ENCODE measurements at regions not wholly inside any gene's neighbourhood (a gene's known extent, or its start where the extent isn't known, plus 50 kb on each side); places are given as distances from the start of the nearest gene placed in this dataset.

DNA sequence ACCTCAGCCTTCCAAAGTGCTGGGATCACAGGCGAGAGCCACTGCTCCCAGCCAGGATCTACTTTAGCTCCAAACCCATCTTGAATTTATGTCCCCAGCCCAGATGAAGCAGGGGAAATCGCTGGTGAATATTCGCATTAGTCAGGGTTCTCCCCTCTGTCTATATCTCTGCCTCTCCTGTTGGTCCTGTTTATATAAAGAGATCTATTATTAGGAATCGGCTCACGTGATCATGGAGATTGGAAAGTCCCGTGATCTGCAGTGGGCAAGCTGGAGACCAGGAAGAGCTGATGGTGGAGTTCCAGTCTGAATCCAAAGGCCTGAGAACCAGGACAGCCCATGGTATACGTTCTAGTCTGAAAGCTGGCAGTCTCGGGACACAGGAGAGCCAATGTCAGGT is 382.8 kb downstream of the SEC14L1 start:
- ChIA-PET CTCF (interaction anchor here in 1 of 2 donors (0.6 kb wide), 1 partner anchor 504 kb away, joined by 4 read pairs; no protein-coding TSS in a partner anchor), POLR2A (interaction anchor here in 1 of 2 donors (0.7 kb wide), 1 partner anchor 29 kb away, joined by 3 read pairs; no protein-coding TSS in a partner anchor)
- Histone ChIP-seq H3K27ac (ENCODE audit: low read length) (no peak overlapping the region), H3K4me1 (ENCODE audit: control insufficient read depth in 1 of 2, extremely low read depth in 1 of 2, insufficient read depth in 2 of 2, low read length in 2 of 2) (peaks cover 0 to 3% of the 10 kb centered on the region in 2 experiments), H3K9me3 (no peaks in the 10 kb centered on the region), H3K27me3 (replicated peaks in 1 of 2; ENCODE audit: control insufficient read depth in 2 of 2, extremely low read depth in 1 of 2, insufficient read depth in 2 of 2, low read length in 1 of 2) (peaks cover 0 to 26% of the 10 kb centered on the region in 2 experiments), H3K36me3 (ENCODE audit: control insufficient read depth in 2 of 2, extremely low read depth in 1 of 2, insufficient read depth in 1 of 2, low read length in 1 of 2) (no peaks in the 10 kb centered on the region), H3K4me3 (ENCODE audit: control insufficient read depth in 1 of 2, extremely low read depth in 1 of 2, low read length in 1 of 2) (no peak overlapping the region)
- Mint-ChIP-seq H3K36me3 (no peaks in the 10 kb centered on the region), H3K9me3 (no peaks in the 10 kb centered on the region), H3K27me3 (peaks cover 0 to 12% of the 10 kb centered on the region in 2 donors), H3K4me3 (no peak overlapping the region), H3K27ac (no peak overlapping the region), H3K4me1 (peaks cover 0 to 5% (median 0%) of the 10 kb centered on the region in 3 donors)
- WGBS (ENCODE audit: insufficient coverage): 86% methylated on average over 5 of the region's 8 CpGs
- ATAC-seq (replicated peaks in 1 of 4) (no peak), DNase-seq (no peak)

DNA sequence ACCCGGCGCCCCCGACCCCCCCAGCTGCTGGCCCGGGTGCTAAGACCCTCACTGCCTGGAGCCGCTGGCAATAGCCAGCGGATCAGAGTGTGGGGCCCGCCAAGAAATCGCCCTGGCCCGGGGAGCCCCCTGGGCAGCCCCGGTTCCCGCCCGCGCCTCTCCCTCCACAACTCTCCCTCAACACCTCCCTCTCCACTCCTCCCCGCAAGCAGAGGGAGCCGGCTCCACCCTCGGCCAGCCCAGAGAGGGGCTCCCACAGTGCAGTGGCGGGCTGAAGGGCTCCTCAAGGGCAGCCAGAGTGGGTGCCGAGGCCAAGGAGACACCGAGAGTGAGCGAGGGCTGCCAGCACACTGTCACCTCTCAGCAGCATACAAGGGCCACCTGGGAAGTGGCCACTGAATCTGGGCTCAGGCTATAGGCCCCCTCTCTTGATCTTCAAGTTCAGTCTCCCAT is 385.5 kb downstream of the SEC14L1 start:
- H3K36me3 ChIP-seq (ENCODE audit: control insufficient read depth in 2 of 2, extremely low read depth in 1 of 2, insufficient read depth in 1 of 2, low read length in 1 of 2): no peaks in the 10 kb centered on the region
- H3K4me3 ChIP-seq (ENCODE audit: control insufficient read depth in 1 of 2, extremely low read depth in 1 of 2, low read length in 1 of 2): no peak overlapping the region
- H3K27me3 ChIP-seq (replicated peaks in 1 of 2; ENCODE audit: control insufficient read depth in 2 of 2, extremely low read depth in 1 of 2, insufficient read depth in 2 of 2, low read length in 1 of 2): peaks cover 0 to 44% of the 10 kb centered on the region in 2 experiments
- peaks cover 0 to 11% (median 6%) of the 10 kb centered on the region in 3 donors for H3K4me1 Mint-ChIP-seq
- H3K4me3 Mint-ChIP-seq: no peak overlapping the region
- ATAC-seq (replicated peaks in 1 of 4): no peak
- peaks cover 0 to 11% of the 10 kb centered on the region in 2 experiments for H3K4me1 ChIP-seq (ENCODE audit: control insufficient read depth in 1 of 2, extremely low read depth in 1 of 2, insufficient read depth in 2 of 2, low read length in 2 of 2)
- no peaks in the 10 kb centered on the region for H3K9me3 Mint-ChIP-seq
- no peak overlapping the region for H3K27ac ChIP-seq (ENCODE audit: low read length)
- H3K9me3 ChIP-seq: no peaks in the 10 kb centered on the region
- H3K27ac Mint-ChIP-seq: no peak overlapping the region
- peaks cover 4 to 28% of the 10 kb centered on the region in 2 donors for H3K27me3 Mint-ChIP-seq
- ChIA-PET POLR2A (no interaction called here), CTCF (no interaction called here)
- no peak for DNase-seq
- WGBS (ENCODE audit: insufficient coverage): 80% methylated on average over 20 of the region's 20 CpGs
- H3K36me3 Mint-ChIP-seq: no peaks in the 10 kb centered on the region

DNA sequence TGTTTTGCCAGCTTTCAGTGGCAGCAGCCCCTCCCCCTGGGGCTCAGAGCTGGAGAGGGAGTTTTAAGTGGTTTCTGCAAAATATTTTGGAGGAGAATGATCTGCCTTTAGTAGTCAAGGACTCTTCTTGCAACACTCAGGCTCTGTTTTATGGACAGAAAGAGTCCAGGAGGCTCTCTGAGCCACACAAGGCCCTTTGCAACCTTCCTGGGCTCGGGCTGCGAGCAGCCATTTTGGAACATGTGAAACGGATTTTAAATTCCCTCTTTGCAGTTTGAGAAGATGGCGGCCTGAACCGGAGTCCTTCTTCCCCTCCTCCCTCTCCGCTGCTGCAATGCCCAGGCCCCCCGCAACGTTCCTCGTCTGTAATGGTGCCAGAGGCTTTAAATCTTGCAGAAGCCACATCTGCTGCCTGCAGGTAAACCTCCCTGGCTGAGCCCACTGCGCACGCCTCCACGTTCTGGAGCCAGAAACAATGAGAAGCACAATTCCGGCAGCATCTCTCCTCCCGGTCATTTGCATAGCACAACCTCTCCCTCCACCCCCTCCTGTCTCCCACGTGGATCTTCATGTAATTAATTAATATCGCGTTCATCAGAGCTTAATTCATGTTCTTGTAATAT is 386.1 kb downstream of the SEC14L1 start:
- no peaks in the 10 kb centered on the region for H3K36me3 Mint-ChIP-seq
- Histone ChIP-seq H3K9me3 (no peaks in the 10 kb centered on the region), H3K4me1 (ENCODE audit: control insufficient read depth in 1 of 2, extremely low read depth in 1 of 2, insufficient read depth in 2 of 2, low read length in 2 of 2) (peaks cover 0 to 11% of the 10 kb centered on the region in 2 experiments), H3K4me3 (ENCODE audit: control insufficient read depth in 1 of 2, extremely low read depth in 1 of 2, low read length in 1 of 2) (no peak overlapping the region), H3K36me3 (ENCODE audit: control insufficient read depth in 2 of 2, extremely low read depth in 1 of 2, insufficient read depth in 1 of 2, low read length in 1 of 2) (no peaks in the 10 kb centered on the region), H3K27ac (ENCODE audit: low read length) (no peak overlapping the region), H3K27me3 (replicated peaks in 1 of 2; ENCODE audit: control insufficient read depth in 2 of 2, extremely low read depth in 1 of 2, insufficient read depth in 2 of 2, low read length in 1 of 2) (peaks cover 0 to 47% of the 10 kb centered on the region in 2 experiments)
- H3K4me1 Mint-ChIP-seq: peaks cover 0 to 11% (median 6%) of the 10 kb centered on the region in 3 donors
- H3K27me3 Mint-ChIP-seq: peaks cover 4 to 28% of the 10 kb centered on the region in 2 donors
- no peak for ATAC-seq (replicated peaks in 1 of 4)
- H3K4me3 Mint-ChIP-seq: no peak overlapping the region
- WGBS (ENCODE audit: insufficient coverage): 93% methylated on average over 12 of the region's 17 CpGs
- H3K27ac Mint-ChIP-seq: no peak overlapping the region
- H3K9me3 Mint-ChIP-seq: no peaks in the 10 kb centered on the region
- CTCF ChIA-PET: no interaction called here
- DNase-seq: no peak
- POLR2A ChIA-PET: interaction anchor here in 1 of 2 donors (0.6 kb wide), 1 partner anchor 14 kb away, joined by 3 read pairs; no protein-coding TSS in a partner anchor

DNA sequence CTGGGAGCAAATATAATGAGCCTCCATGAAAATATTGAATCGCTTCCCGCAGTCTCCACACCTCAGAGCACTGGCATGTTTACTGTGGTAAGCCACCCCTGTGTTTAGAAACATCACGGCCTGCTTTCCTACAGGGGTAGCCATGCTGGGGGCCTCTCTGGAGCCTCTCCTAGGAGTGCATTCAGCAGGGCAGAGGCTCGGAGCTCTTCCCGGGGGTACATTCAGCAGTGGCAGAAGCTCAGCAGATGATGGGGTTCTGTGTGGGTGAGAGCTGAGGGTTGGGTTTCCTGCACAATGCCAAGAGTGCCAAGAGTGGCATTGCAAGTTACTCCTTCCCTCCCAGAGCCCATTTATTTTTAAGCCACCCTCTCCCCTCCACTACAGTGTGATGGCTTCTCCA is 386.6 kb downstream of the SEC14L1 start:
- H3K4me1 Mint-ChIP-seq: peaks cover 0 to 11% (median 6%) of the 10 kb centered on the region in 3 donors
- no peak for DNase-seq
- Histone ChIP-seq H3K9me3 (no peaks in the 10 kb centered on the region), H3K4me1 (ENCODE audit: control insufficient read depth in 1 of 2, extremely low read depth in 1 of 2, insufficient read depth in 2 of 2, low read length in 2 of 2) (peaks cover 0 to 11% of the 10 kb centered on the region in 2 experiments), H3K27ac (ENCODE audit: low read length) (no peak overlapping the region), H3K27me3 (replicated peaks in 1 of 2; ENCODE audit: control insufficient read depth in 2 of 2, extremely low read depth in 1 of 2, insufficient read depth in 2 of 2, low read length in 1 of 2) (peaks cover 0 to 47% of the 10 kb centered on the region in 2 experiments), H3K4me3 (ENCODE audit: control insufficient read depth in 1 of 2, extremely low read depth in 1 of 2, low read length in 1 of 2) (no peak overlapping the region), H3K36me3 (ENCODE audit: control insufficient read depth in 2 of 2, extremely low read depth in 1 of 2, insufficient read depth in 1 of 2, low read length in 1 of 2) (no peaks in the 10 kb centered on the region)
- POLR2A ChIA-PET: interaction anchor here in 1 of 2 donors (0.6 kb wide), 1 partner anchor 14 kb away, joined by 3 read pairs; no protein-coding TSS in a partner anchor
- CTCF ChIA-PET: interaction anchor here in 1 of 2 donors (0.6 kb wide), 1 partner anchor 15 kb away, joined by 3 read pairs; no protein-coding TSS in a partner anchor
- peaks cover 4 to 28% of the 10 kb centered on the region in 2 donors for H3K27me3 Mint-ChIP-seq
- no peak overlapping the region for H3K27ac Mint-ChIP-seq
- no peaks in the 10 kb centered on the region for H3K9me3 Mint-ChIP-seq
- ATAC-seq (replicated peaks in 1 of 4): no peak
- peak overlapping the region in 1 of 3 donors; percentile 60 for H3K4me3 Mint-ChIP-seq
- 90% methylated on average over 4 of the region's 5 CpGs for WGBS (ENCODE audit: insufficient coverage)
- no peaks in the 10 kb centered on the region for H3K36me3 Mint-ChIP-seq

DNA sequence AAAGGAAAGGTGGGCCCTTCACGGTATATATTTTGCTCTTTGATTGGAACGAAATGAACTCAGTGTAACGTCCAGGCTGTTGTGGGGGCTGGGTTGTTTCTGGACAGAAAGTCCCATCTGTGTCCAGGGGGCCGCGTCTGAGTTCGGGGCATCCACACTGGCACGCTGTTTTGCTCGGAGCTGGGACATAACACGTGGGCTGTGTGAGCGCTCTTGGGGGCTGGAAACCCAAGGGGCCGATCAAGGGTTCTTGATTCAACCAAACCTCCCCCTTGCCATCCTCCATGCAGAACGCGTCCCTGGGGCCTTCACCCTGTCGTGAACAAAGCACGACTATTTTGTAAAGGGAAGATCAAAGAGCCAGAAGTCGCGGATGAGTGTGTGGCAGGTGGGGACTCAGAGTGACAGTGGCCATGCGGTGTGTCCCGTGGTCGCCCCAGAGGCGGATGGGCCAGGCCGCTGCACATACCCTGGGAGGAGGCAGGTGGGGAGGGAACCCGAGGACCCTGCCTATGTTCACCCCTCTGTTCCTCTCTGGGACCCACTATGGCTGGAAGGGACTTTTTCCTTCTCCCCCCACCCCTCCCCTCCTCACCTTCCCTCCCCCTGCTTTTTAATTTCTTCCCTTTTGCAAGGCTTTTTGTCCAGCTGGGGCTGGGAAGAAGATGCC is 387.2 kb downstream of the SEC14L1 start:
- no peaks in the 10 kb centered on the region for H3K9me3 Mint-ChIP-seq
- ChIA-PET POLR2A (interaction anchor here in 1 of 2 donors (0.7 kb wide), 1 partner anchor 139 kb away, joined by 5 read pairs; no protein-coding TSS in a partner anchor), CTCF (interaction anchor here in 1 of 2 donors (0.6 kb wide), 1 partner anchor 14 kb away, joined by 3 read pairs; no protein-coding TSS in a partner anchor)
- 78% methylated on average over 3 of the region's 23 CpGs for WGBS (ENCODE audit: insufficient coverage)
- H3K27ac Mint-ChIP-seq: no peak overlapping the region
- peaks cover 4 to 28% of the 10 kb centered on the region in 2 donors for H3K27me3 Mint-ChIP-seq
- Histone ChIP-seq H3K9me3 (no peaks in the 10 kb centered on the region), H3K27me3 (replicated peaks in 1 of 2; ENCODE audit: control insufficient read depth in 2 of 2, extremely low read depth in 1 of 2, insufficient read depth in 2 of 2, low read length in 1 of 2) (peaks cover 0 to 47% of the 10 kb centered on the region in 2 experiments), H3K36me3 (ENCODE audit: control insufficient read depth in 2 of 2, extremely low read depth in 1 of 2, insufficient read depth in 1 of 2, low read length in 1 of 2) (no peaks in the 10 kb centered on the region), H3K4me3 (ENCODE audit: control insufficient read depth in 1 of 2, extremely low read depth in 1 of 2, low read length in 1 of 2) (peak overlapping the region in 1 of 2 donors; percentile 36), H3K4me1 (ENCODE audit: control insufficient read depth in 1 of 2, extremely low read depth in 1 of 2, insufficient read depth in 2 of 2, low read length in 2 of 2) (peaks cover 0 to 11% of the 10 kb centered on the region in 2 experiments), H3K27ac (ENCODE audit: low read length) (no peak overlapping the region)
- H3K4me1 Mint-ChIP-seq: peaks cover 0 to 11% (median 6%) of the 10 kb centered on the region in 3 donors
- no peaks in the 10 kb centered on the region for H3K36me3 Mint-ChIP-seq
- H3K4me3 Mint-ChIP-seq: peak overlapping the region in 2 of 3 donors; percentile 50 to 60
- no peak for DNase-seq
- ATAC-seq (replicated peaks in 1 of 4): no peak
